ENCODE measurements at regions not wholly inside any gene's neighbourhood (a gene's known extent, or its start where the extent isn't known, plus 50 kb on each side); places are given as distances from the start of the nearest gene placed in this dataset.

- Histone ChIP-seq H3K4me3 (ENCODE audit: low read depth, low read length) (no peak overlapping the region), H3K36me3 (ENCODE audit: control insufficient read depth, insufficient read depth, low read length) (no peaks in the 10 kb centered on the region), H3K27me3 (ENCODE audit: control insufficient read depth, insufficient read depth, low read length) (no peaks in the 10 kb centered on the region)
- DNase-seq (ENCODE audit: low read depth): no peak
- TF ChIP-seq, protein P1, sequence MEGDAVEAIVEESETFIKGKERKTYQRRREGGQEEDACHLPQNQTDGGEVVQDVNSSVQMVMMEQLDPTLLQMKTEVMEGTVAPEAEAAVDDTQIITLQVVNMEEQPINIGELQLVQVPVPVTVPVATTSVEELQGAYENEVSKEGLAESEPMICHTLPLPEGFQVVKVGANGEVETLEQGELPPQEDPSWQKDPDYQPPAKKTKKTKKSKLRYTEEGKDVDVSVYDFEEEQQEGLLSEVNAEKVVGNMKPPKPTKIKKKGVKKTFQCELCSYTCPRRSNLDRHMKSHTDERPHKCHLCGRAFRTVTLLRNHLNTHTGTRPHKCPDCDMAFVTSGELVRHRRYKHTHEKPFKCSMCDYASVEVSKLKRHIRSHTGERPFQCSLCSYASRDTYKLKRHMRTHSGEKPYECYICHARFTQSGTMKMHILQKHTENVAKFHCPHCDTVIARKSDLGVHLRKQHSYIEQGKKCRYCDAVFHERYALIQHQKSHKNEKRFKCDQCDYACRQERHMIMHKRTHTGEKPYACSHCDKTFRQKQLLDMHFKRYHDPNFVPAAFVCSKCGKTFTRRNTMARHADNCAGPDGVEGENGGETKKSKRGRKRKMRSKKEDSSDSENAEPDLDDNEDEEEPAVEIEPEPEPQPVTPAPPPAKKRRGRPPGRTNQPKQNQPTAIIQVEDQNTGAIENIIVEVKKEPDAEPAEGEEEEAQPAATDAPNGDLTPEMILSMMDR (IDR thresholded peaks at IDR 0.05; ENCODE audit: insufficient read depth, low read depth, low read length): no peak
- ChIA-PET POLR2A (no interaction called here), CTCF (no interaction called here)
Observed at GRCh38 chr2:19810637-19811036, 91.1 kb downstream of the TTC32 start.

DNA sequence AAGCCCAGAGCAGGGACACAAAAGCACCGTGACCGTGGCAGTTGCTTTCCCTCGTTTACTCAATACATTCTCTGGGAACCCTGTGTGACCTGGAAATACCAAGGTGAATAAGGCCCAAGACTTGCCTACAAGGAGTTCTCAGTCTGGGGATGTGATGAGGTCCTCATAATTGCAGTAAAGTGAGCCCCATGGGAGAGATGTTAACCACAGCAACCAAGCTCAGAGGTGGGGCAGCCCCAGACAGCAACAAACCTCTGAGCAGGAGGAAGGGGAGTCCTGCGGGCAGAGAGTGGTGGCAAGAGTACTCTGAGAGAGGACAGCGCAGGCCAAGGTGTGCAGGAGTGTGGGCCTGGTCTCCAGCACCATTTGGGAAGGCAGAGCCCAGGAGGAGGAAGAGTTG, 91.6 kb downstream of the TTC32 start:
- H3K4me3 ChIP-seq (ENCODE audit: low read depth, low read length): no peak overlapping the region
- H3K36me3 ChIP-seq (ENCODE audit: control insufficient read depth, insufficient read depth, low read length): no peaks in the 10 kb centered on the region
- TF ChIP-seq, protein P1 (IDR thresholded peaks at IDR 0.05; ENCODE audit: insufficient read depth, low read depth, low read length): no peak
- POLR2A ChIA-PET: no interaction called here
- H3K27me3 ChIP-seq (ENCODE audit: control insufficient read depth, insufficient read depth, low read length): no peaks in the 10 kb centered on the region
- CTCF ChIA-PET: interaction anchor here (1.0 kb wide), 1 partner anchor 54 kb away, joined by 3 read pairs; no protein-coding TSS in a partner anchor
- no peak for DNase-seq (ENCODE audit: low read depth)

DNA sequence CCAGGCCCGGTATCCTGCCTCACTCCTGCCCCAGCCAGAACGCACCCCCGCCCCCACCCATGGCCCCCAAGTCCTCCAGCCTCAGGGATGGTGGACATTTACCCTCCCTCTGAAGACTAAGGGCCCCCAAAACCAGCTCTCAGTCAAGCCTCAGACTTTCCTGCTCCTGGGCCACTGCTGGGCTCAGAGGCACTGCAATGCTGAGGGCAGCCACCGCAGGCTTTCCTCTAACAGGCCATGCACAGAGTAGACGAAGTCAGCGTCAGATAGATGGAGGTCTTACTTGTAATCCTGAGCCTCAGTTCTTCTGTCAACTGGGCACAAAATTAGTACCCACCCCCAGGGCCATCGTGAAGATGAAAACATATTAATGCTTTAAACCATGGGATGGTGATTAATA, 92.6 kb downstream of the TTC32 start:
- no peaks in the 10 kb centered on the region for H3K36me3 ChIP-seq (ENCODE audit: control insufficient read depth, insufficient read depth, low read length)
- no peak for DNase-seq (ENCODE audit: low read depth)
- CTCF ChIA-PET: interaction anchor here (1.0 kb wide), 1 partner anchor 55 kb away, joined by 3 read pairs; no protein-coding TSS in a partner anchor
- TF ChIP-seq, protein P1 (IDR thresholded peaks at IDR 0.05; ENCODE audit: insufficient read depth, low read depth, low read length): no peak
- POLR2A ChIA-PET: interaction anchor here (1.0 kb wide), 1 partner anchor 10 kb away, joined by 3 read pairs; no protein-coding TSS in a partner anchor
- H3K27me3 ChIP-seq (ENCODE audit: control insufficient read depth, insufficient read depth, low read length): no peaks in the 10 kb centered on the region
- H3K4me3 ChIP-seq (ENCODE audit: low read depth, low read length): no peak overlapping the region

DNA sequence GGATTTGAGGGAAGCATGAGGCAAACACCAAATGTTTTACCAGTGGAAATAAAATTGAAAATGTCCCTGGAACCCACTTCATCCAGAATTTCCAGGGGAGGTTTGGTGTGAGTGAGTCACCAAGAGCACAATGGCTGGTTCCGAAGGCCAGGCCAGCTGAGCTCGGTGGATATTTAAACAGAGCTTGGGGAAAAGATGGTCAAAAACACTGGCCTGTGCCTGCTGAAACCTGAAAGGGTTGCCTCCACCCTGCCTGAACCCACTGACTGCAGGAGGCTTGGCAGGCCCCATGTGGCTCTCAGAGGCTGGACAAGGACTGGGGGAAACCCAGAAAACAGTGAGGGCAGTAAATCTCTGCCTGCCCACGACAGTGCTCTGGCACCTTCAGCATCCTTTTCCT, 93.9 kb downstream of the TTC32 start:
- H3K36me3 ChIP-seq (ENCODE audit: control insufficient read depth, insufficient read depth, low read length): no peaks in the 10 kb centered on the region
- ChIA-PET POLR2A (no interaction called here), CTCF (no interaction called here)
- DNase-seq (ENCODE audit: low read depth): no peak
- H3K27me3 ChIP-seq (ENCODE audit: control insufficient read depth, insufficient read depth, low read length): no peaks in the 10 kb centered on the region
- H3K4me3 ChIP-seq (ENCODE audit: low read depth, low read length): no peak overlapping the region
- TF ChIP-seq, protein P1 (IDR thresholded peaks at IDR 0.05; ENCODE audit: insufficient read depth, low read depth, low read length): no peak

GRCh38 chr2:19807346-19807745, 94.4 kb downstream of the TTC32 start:
- TF ChIP-seq, protein P1 (IDR thresholded peaks at IDR 0.05; ENCODE audit: insufficient read depth, low read depth, low read length): no peak
- Histone ChIP-seq H3K27me3 (ENCODE audit: control insufficient read depth, insufficient read depth, low read length) (no peaks in the 10 kb centered on the region), H3K36me3 (ENCODE audit: control insufficient read depth, insufficient read depth, low read length) (no peaks in the 10 kb centered on the region), H3K4me3 (ENCODE audit: low read depth, low read length) (no peak overlapping the region)
- no peak for DNase-seq (ENCODE audit: low read depth)
- CTCF ChIA-PET: no interaction called here
- POLR2A ChIA-PET: no interaction called here
